ENCODE measurements at regions not wholly inside any gene's neighbourhood (a gene's known extent, or its start where the extent isn't known, plus 50 kb on each side); places are given as distances from the start of the nearest gene placed in this dataset.
A peak's percentile ranks its signal among the peaks of the same experiment; 100 is the strongest.

DNA sequence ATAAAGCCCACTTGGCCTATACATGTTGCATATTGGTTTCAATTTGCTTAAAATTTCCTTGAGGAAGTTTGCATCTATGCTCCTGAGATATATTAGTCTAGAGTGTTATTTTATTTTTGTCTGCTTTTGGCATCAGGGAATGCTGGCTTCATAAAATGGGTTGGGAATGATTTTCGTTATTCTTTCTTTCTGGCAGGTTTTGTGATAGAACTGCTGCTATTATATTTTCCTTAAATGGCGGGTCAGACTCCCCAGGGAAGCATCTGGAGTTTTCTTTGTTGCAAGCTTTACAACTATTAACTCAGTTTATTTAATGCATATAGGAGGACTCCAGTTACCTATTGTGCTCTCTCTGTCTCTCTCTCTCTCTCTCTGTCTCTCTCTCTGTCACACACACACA lies 82.0 kb upstream of the WDR17 start:
- H3K36me3 ChIP-seq (ENCODE audit: control insufficient read depth in 2 of 2, insufficient read depth in 2 of 2, low read length in 2 of 2) = no peaks in the 10 kb centered on the region
- H3K9ac ChIP-seq (ENCODE audit: low read length in 2 of 2) = no peak overlapping the region
- no peaks in the 10 kb centered on the region for H3K27me3 ChIP-seq (ENCODE audit: control insufficient read depth in 1 of 2, insufficient read depth in 2 of 2, low read length in 2 of 2)
- H3K9me3 ChIP-seq (ENCODE audit: control insufficient read depth in 2 of 2, low read length in 2 of 2) = no peaks in the 10 kb centered on the region
- H3K4me3 ChIP-seq (ENCODE audit: low read length in 2 of 2) = no peak overlapping the region
- no peaks in the 10 kb centered on the region for H3K4me1 ChIP-seq (ENCODE audit: control insufficient read depth, insufficient read depth, low read length)
- no peak overlapping the region for H3K27ac ChIP-seq (ENCODE audit: low read length)

DNA sequence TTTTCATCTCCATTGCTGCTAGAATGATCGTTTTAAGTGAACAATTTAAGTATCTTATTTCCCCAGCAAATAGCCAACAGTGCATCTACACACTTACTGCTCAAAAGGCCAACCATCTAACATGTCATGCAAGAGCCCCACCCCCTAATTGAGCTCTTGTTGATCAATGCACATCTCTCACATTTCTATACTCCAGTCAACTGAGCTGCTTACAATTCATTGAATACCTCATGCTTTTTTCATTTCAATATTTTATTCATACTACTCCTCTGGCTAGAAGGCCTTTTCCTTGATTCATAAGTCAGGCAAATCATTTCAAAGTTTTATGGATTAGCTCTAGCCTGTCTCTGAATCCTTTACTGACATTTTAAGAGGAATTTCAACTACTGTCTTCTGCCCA lies 79.0 kb upstream of the WDR17 start:
- Histone ChIP-seq H3K36me3 (ENCODE audit: control insufficient read depth in 2 of 2, insufficient read depth in 2 of 2, low read length in 2 of 2) (no peaks in the 10 kb centered on the region), H3K4me1 (ENCODE audit: control insufficient read depth, insufficient read depth, low read length) (no peaks in the 10 kb centered on the region), H3K27ac (ENCODE audit: low read length) (no peak overlapping the region), H3K9ac (ENCODE audit: low read length in 2 of 2) (no peak overlapping the region), H3K27me3 (ENCODE audit: control insufficient read depth in 1 of 2, insufficient read depth in 2 of 2, low read length in 2 of 2) (no peaks in the 10 kb centered on the region), H3K9me3 (ENCODE audit: control insufficient read depth in 2 of 2, low read length in 2 of 2) (no peaks in the 10 kb centered on the region), H3K4me3 (ENCODE audit: low read length in 2 of 2) (no peak overlapping the region)

DNA sequence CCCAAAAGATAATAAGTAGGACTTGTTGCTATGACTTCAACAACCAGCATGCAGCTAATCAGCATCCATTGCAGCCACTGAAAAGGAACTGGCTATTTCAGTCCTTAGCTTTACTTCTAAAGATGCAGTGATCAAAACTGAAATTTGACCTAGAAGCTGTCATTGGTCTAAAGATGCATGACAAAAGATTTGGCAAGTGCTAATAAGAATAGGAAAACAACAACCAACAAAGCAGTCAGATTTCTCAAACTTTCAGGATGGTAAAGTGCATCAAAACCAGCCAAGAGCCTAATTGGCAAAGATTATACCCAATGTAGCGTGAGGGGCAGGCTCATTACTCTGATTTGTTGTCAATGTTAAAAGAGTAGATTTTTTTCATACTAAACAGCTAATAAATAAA lies 77.1 kb upstream of the WDR17 start:
- Histone ChIP-seq H3K36me3 (ENCODE audit: control insufficient read depth in 2 of 2, insufficient read depth in 2 of 2, low read length in 2 of 2) (no peaks in the 10 kb centered on the region), H3K4me3 (ENCODE audit: low read length in 2 of 2) (no peak overlapping the region), H3K27ac (ENCODE audit: low read length) (no peak overlapping the region), H3K27me3 (ENCODE audit: control insufficient read depth in 1 of 2, insufficient read depth in 2 of 2, low read length in 2 of 2) (no peaks in the 10 kb centered on the region), H3K9me3 (ENCODE audit: control insufficient read depth in 2 of 2, low read length in 2 of 2) (no peaks in the 10 kb centered on the region), H3K4me1 (ENCODE audit: control insufficient read depth, insufficient read depth, low read length) (no peaks in the 10 kb centered on the region), H3K9ac (ENCODE audit: low read length in 2 of 2) (no peak overlapping the region)

DNA sequence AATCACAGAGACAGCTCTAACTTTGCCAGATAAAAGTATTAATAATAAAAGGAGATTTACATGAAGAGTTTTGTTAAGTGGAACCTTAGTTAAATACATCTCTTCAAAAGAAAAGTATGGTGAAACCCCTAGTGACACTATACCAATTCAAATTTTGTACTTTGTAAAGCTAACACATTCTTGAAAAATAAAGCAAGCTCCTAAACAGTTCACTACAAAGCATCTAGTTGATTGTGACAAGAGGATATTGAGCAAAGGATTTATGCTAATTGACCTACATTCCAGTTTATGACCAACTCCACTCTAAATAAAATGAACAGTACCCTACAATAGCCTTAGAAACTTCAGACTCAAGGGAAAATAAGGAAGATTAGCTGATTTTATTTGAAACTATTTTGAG lies 69.4 kb upstream of the WDR17 start:
- Histone ChIP-seq H3K4me1 (ENCODE audit: control insufficient read depth, insufficient read depth, low read length) (peaks cover 3% of the 10 kb centered on the region), H3K27ac (ENCODE audit: low read length) (no peak overlapping the region), H3K4me3 (ENCODE audit: low read length in 2 of 2) (no peak overlapping the region), H3K9ac (ENCODE audit: low read length in 2 of 2) (no peak overlapping the region), H3K36me3 (ENCODE audit: control insufficient read depth in 2 of 2, insufficient read depth in 2 of 2, low read length in 2 of 2) (no peaks in the 10 kb centered on the region), H3K27me3 (ENCODE audit: control insufficient read depth in 1 of 2, insufficient read depth in 2 of 2, low read length in 2 of 2) (no peaks in the 10 kb centered on the region), H3K9me3 (ENCODE audit: control insufficient read depth in 2 of 2, low read length in 2 of 2) (no peaks in the 10 kb centered on the region)

DNA sequence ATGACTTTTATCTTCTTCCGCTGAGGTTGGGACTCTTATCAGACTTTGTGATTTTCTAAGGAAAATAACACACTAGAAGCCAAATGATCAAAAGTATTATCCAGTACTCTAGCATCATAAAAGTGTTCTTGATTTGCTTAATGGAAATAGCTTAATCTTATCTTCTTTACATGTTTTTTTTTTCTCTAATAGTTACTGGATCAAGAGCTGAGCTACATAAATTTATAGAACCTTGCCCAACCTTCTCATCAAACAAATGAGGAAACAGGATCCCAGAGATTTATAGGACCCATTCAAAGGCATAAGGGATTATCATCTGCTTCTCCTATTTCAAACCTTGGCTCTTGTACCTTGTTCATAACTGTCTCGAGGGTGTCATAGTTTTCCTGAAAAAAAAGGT lies 68.3 kb upstream of the WDR17 start:
- no peak overlapping the region for H3K27ac ChIP-seq (ENCODE audit: low read length)
- H3K4me1 ChIP-seq (ENCODE audit: control insufficient read depth, insufficient read depth, low read length) = peaks cover 6% of the 10 kb centered on the region
- no peaks in the 10 kb centered on the region for H3K36me3 ChIP-seq (ENCODE audit: control insufficient read depth in 2 of 2, insufficient read depth in 2 of 2, low read length in 2 of 2)
- H3K9ac ChIP-seq (ENCODE audit: low read length in 2 of 2) = no peak overlapping the region
- no peaks in the 10 kb centered on the region for H3K9me3 ChIP-seq (ENCODE audit: control insufficient read depth in 2 of 2, low read length in 2 of 2)
- no peak overlapping the region for H3K4me3 ChIP-seq (ENCODE audit: low read length in 2 of 2)
- H3K27me3 ChIP-seq (ENCODE audit: control insufficient read depth in 1 of 2, insufficient read depth in 2 of 2, low read length in 2 of 2) = no peaks in the 10 kb centered on the region

DNA sequence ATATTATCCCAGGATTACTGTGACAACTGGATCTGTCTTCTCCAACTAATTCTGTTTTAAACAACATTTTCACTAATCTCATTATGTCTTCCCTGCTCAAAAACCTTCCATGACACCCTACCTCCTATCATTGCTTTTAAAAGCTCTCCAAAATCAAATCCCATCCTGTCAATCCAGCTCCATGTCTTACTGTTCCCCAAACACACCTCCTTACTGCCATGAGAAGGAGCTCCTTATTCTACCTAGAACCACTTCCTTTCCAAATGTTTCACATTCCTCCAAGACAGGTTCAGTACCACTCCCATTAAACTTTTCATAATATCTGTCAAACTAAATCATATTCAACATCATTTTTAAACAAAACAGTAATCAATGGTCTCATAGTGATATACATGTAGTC lies 66.9 kb upstream of the WDR17 start:
- no peaks in the 10 kb centered on the region for H3K36me3 ChIP-seq (ENCODE audit: control insufficient read depth in 2 of 2, insufficient read depth in 2 of 2, low read length in 2 of 2)
- H3K4me3 ChIP-seq (ENCODE audit: low read length in 2 of 2) = no peak overlapping the region
- H3K27me3 ChIP-seq (ENCODE audit: control insufficient read depth in 1 of 2, insufficient read depth in 2 of 2, low read length in 2 of 2) = no peaks in the 10 kb centered on the region
- no peaks in the 10 kb centered on the region for H3K9me3 ChIP-seq (ENCODE audit: control insufficient read depth in 2 of 2, low read length in 2 of 2)
- peaks cover 6% of the 10 kb centered on the region for H3K4me1 ChIP-seq (ENCODE audit: control insufficient read depth, insufficient read depth, low read length)
- H3K9ac ChIP-seq (ENCODE audit: low read length in 2 of 2) = no peak overlapping the region
- no peak overlapping the region for H3K27ac ChIP-seq (ENCODE audit: low read length)

DNA sequence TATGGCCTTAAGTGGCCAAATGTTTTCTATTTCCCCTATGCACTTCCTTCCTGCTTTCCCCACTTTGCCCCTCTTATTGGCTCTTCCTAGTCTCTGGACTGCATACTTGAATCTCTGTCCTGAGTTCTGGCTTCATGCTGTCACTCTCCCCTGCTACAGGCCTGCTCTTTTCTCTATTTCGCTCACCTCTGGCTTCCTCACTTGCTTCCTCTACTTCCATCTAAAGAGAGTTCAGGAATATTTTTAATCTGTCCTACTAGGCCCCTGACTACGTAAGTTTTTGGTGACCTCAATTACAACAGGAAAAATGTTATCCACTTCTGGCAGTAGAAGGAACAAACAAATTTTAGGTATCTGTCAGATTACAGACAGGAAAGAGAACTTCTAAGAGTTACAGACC lies 65.7 kb upstream of the WDR17 start:
- Histone ChIP-seq H3K36me3 (ENCODE audit: control insufficient read depth in 2 of 2, insufficient read depth in 2 of 2, low read length in 2 of 2) (no peaks in the 10 kb centered on the region), H3K9ac (ENCODE audit: low read length in 2 of 2) (no peak overlapping the region), H3K4me3 (ENCODE audit: low read length in 2 of 2) (no peak overlapping the region), H3K4me1 (ENCODE audit: control insufficient read depth, insufficient read depth, low read length) (peaks cover 6% of the 10 kb centered on the region), H3K9me3 (ENCODE audit: control insufficient read depth in 2 of 2, low read length in 2 of 2) (no peaks in the 10 kb centered on the region), H3K27me3 (ENCODE audit: control insufficient read depth in 1 of 2, insufficient read depth in 2 of 2, low read length in 2 of 2) (no peaks in the 10 kb centered on the region), H3K27ac (ENCODE audit: low read length) (no peak overlapping the region)

DNA sequence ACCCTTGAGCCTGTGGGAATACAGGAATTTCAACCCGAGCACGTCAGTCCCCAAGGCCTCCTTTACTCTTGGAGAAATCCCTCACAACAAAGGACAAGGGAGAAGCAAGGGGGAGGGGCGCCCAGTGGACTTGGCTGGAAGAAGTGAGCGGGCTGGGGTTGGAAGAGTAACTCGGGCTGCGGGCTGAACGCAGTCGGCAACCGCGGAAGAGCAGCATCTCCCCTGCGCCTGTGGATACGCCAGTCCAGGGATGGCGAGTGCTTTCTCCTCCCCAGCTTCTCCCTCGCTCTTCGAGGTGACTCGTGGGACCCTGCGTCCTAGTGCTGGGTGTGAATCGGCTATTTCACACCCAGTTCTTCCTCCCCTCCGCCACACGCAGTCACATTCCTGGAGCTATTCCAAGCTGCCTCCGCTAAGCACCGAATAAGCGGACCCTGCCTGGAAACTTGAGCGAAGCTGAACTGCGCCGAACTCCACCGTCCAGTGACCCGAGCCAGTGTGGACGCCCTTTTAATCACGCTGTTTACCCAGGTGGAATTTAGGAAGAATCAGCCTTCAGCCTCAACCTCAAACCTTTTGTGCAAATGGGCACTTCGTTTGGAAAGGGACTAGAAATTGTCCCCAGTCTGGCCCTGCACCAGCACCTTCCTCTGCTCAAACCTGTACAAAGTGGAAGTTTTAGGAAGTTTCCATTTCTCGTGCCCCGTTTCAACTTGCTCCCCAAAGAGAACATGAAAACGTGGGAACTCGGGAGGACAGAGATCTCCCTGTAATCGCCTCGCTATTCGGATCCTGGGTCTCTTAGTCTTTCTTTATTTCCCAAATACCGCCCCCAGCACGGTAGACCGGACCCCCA lies 64.3 kb upstream of the WDR17 start:
- Histone ChIP-seq H3K9me3 (ENCODE audit: control insufficient read depth in 2 of 2, low read length in 2 of 2) (no peaks in the 10 kb centered on the region), H3K4me3 (ENCODE audit: low read length in 2 of 2) (peak overlapping the region; percentile 83 to 85), H3K27ac (ENCODE audit: low read length) (peak overlapping the region; percentile 37), H3K36me3 (ENCODE audit: control insufficient read depth in 2 of 2, insufficient read depth in 2 of 2, low read length in 2 of 2) (no peaks in the 10 kb centered on the region), H3K4me1 (ENCODE audit: control insufficient read depth, insufficient read depth, low read length) (peaks cover 6% of the 10 kb centered on the region), H3K27me3 (ENCODE audit: control insufficient read depth in 1 of 2, insufficient read depth in 2 of 2, low read length in 2 of 2) (no peaks in the 10 kb centered on the region), H3K9ac (ENCODE audit: low read length in 2 of 2) (peak overlapping the region; percentile 49 to 73)

DNA sequence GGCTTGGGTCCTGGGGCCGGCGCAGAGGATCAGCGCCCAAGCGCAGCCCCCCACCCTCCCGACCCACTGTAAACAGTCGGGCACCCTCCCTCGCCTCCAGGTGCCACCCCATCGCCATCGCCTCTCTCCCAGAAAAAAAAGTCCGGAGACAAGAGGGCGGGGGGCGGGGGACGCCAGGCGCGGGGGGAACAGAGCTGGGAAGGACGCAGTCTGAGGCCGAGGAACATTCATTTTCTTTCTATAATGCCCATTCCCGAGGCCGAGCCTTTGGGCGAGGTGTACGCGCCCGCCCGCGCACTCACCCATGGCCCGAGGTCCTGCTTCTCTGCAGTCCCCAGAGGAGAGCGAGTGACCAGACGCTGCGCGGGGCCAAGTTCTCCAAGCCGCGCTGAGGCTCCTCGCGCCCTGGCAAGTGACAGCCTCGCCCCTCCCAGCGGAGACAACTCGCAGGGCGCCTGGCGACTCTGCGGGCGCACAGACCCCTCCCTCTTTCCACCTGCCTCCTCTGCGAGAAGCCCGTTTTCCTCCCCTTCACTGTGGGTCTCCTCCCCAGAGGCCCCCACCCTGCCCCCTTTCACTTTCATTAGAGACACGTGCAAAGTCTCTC lies 63.5 kb upstream of the WDR17 start:
- peak overlapping the region; percentile 49 to 73 for H3K9ac ChIP-seq (ENCODE audit: low read length in 2 of 2)

DNA sequence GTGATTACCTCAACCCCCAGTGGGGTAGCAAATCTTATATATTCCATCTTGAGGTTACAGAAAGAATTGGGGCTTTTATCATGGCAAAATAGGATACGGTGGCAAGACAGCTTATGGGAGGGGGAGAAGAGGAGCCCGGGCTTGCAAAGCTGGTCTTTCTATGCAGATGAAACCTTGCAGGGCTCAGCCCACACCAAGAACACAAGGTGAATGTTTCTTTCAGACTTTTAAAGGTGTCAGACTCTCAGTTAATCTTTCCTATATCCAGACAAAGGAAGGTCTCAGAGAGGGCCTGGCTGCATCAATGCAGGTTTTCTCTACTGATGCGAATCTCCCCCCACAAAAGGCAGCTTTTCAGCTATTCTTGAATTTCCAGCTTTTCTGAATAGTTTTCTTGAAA lies 59.9 kb upstream of the WDR17 start:
- H3K36me3 ChIP-seq (ENCODE audit: control insufficient read depth in 2 of 2, insufficient read depth in 2 of 2, low read length in 2 of 2) = no peaks in the 10 kb centered on the region
- H3K4me1 ChIP-seq (ENCODE audit: control insufficient read depth, insufficient read depth, low read length) = peaks cover 6% of the 10 kb centered on the region
- H3K4me3 ChIP-seq (ENCODE audit: low read length in 2 of 2) = no peak overlapping the region
- no peaks in the 10 kb centered on the region for H3K27me3 ChIP-seq (ENCODE audit: control insufficient read depth in 1 of 2, insufficient read depth in 2 of 2, low read length in 2 of 2)
- no peak overlapping the region for H3K27ac ChIP-seq (ENCODE audit: low read length)
- no peaks in the 10 kb centered on the region for H3K9me3 ChIP-seq (ENCODE audit: control insufficient read depth in 2 of 2, low read length in 2 of 2)
- H3K9ac ChIP-seq (ENCODE audit: low read length in 2 of 2) = no peak overlapping the region

More for the DNA sequence above, 63.5 kb upstream of the WDR17 start:
- peaks cover 6% of the 10 kb centered on the region for H3K4me1 ChIP-seq (ENCODE audit: control insufficient read depth, insufficient read depth, low read length)
- H3K27ac ChIP-seq (ENCODE audit: low read length) = no peak overlapping the region
- no peaks in the 10 kb centered on the region for H3K27me3 ChIP-seq (ENCODE audit: control insufficient read depth in 1 of 2, insufficient read depth in 2 of 2, low read length in 2 of 2)
- H3K4me3 ChIP-seq (ENCODE audit: low read length in 2 of 2) = peak overlapping the region; percentile 83 to 85
- H3K36me3 ChIP-seq (ENCODE audit: control insufficient read depth in 2 of 2, insufficient read depth in 2 of 2, low read length in 2 of 2) = no peaks in the 10 kb centered on the region
- no peaks in the 10 kb centered on the region for H3K9me3 ChIP-seq (ENCODE audit: control insufficient read depth in 2 of 2, low read length in 2 of 2)

DNA sequence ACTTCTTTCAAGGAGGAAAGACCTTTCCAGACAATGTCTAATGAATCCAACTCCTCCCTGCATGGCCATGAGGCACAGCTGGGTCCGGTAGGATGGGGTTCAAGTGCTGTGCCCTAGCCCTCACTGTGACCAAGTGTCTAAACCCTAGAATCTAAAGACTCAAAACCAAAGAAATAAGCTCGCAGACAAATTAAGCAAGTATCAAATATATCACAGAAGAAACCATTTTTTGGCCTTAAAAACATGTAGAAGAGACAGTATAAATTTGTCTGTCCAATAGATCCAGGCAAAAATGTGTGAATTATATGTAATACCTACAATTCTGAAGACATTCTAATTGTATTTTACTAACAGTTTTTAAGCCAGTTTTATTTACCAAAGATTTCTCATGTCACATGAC lies 56.4 kb upstream of the WDR17 start:
- H3K27ac ChIP-seq (ENCODE audit: low read length) = no peak overlapping the region
- no peaks in the 10 kb centered on the region for H3K9me3 ChIP-seq (ENCODE audit: control insufficient read depth in 2 of 2, low read length in 2 of 2)
- H3K9ac ChIP-seq (ENCODE audit: low read length in 2 of 2) = no peak overlapping the region
- H3K4me3 ChIP-seq (ENCODE audit: low read length in 2 of 2) = no peak overlapping the region
- H3K36me3 ChIP-seq (ENCODE audit: control insufficient read depth in 2 of 2, insufficient read depth in 2 of 2, low read length in 2 of 2) = no peaks in the 10 kb centered on the region
- no peaks in the 10 kb centered on the region for H3K27me3 ChIP-seq (ENCODE audit: control insufficient read depth in 1 of 2, insufficient read depth in 2 of 2, low read length in 2 of 2)
- H3K4me1 ChIP-seq (ENCODE audit: control insufficient read depth, insufficient read depth, low read length) = no peaks in the 10 kb centered on the region
